HUES64 (cell line): ENCODE measurements at regions not wholly inside any gene's neighbourhood (a gene's known extent, or its start where the extent isn't known, plus 50 kb on each side); places are given as distances from the start of the nearest gene placed in this dataset.

Experiments
- H3K27ac ChIP-seq: 2 replicates; pipeline ENCODE4 v1.7.0; 2013; ENCODE audit warnings: low read depth, low read length, inconsistent platforms
- H3K27me3 ChIP-seq: 2 replicates; pipeline ENCODE4 v1.6.1; 2013; ENCODE audit warnings: mild to moderate bottlenecking, low read length; ENCODE audit not compliant: insufficient read depth
- H3K36me3 ChIP-seq: 2 replicates; pipeline ENCODE4 v1.6.1; 2013; ENCODE audit warnings: mild to moderate bottlenecking, low read length; ENCODE audit not compliant: insufficient read depth
- H3K4me1 ChIP-seq: 2 replicates; pipeline ENCODE4 v1.6.1; 2013; ENCODE audit warnings: mild to moderate bottlenecking, low read length, moderate library complexity; ENCODE audit not compliant: insufficient read depth
- H3K4me3 ChIP-seq: 2 replicates; pipeline ENCODE4 v1.5.1; 2013; ENCODE audit warnings: mild to moderate bottlenecking, low read length, moderate library complexity
- H3K9ac ChIP-seq: 2 replicates; pipeline ENCODE4 v1.6.1; 2013; ENCODE audit warnings: mild to moderate bottlenecking, low read depth, low read length
- H3K9me3 ChIP-seq: 2 replicates; pipeline ENCODE4 v1.6.1; 2013; ENCODE audit warnings: low read depth, low read length; ENCODE audit not compliant: insufficient read depth
- WGBS: fragments of 150-250, 120-280 bp; methylation state at CpG from one replicate; pipeline ENCODE4 v1.1.7; 2013; ENCODE audit warnings: missing lambda C conversion rate; 5-methylcytosine and 5-hydroxymethylcytosine counted together

GRCh38 chr4:66647476-66647875 lies 897.8 kb downstream of the CENPC start:
- Histone ChIP-seq H3K9ac (no peak overlapping the region), H3K36me3 (no peaks in the 10 kb centered on the region), H3K27me3 (no peaks in the 10 kb centered on the region), H3K9me3 (no peaks in the 10 kb centered on the region), H3K4me1 (0 out of 2 replicates have a peak, but pooled peaks cover 6% of the 10 kb centered on the region), H3K27ac (no peak overlapping the region), H3K4me3 (no peak overlapping the region)

- H3K36me3 ChIP-seq = no peaks in the 10 kb centered on the region
- no peaks in the 10 kb centered on the region for H3K27me3 ChIP-seq
- no peak overlapping the region for H3K27ac ChIP-seq
- H3K9ac ChIP-seq = no peak overlapping the region
- no peak overlapping the region for H3K4me3 ChIP-seq
- WGBS = 84% methylated on average over 4 of the region's 5 CpGs
- H3K4me1 ChIP-seq = peaks cover 10% of the 10 kb centered on the region; the same call in 1 of the 2 replicates
- no peaks in the 10 kb centered on the region for H3K9me3 ChIP-seq
Measured at GRCh38 chr4:66640233-66640990, 904.9 kb downstream of the CENPC start.

- H3K9ac ChIP-seq = no peak overlapping the region
- H3K36me3 ChIP-seq = no peaks in the 10 kb centered on the region
- H3K4me3 ChIP-seq = no peak overlapping the region
- H3K27me3 ChIP-seq = no peaks in the 10 kb centered on the region
- no peaks in the 10 kb centered on the region for H3K9me3 ChIP-seq
- H3K4me1 ChIP-seq = peaks cover 8% of the 10 kb centered on the region; the same call in 1 of the 2 replicates
- no peak overlapping the region for H3K27ac ChIP-seq
Measured at GRCh38 chr4:66639361-66639760, 905.9 kb downstream of the CENPC start.

- H3K27ac ChIP-seq = no peak overlapping the region
- H3K9me3 ChIP-seq = no peaks in the 10 kb centered on the region
- 48% methylated on average over 2 of the region's 2 CpGs for WGBS
- H3K4me3 ChIP-seq = no peak overlapping the region
- H3K27me3 ChIP-seq = no peaks in the 10 kb centered on the region
- no peak overlapping the region for H3K9ac ChIP-seq
- peaks cover 4% of the 10 kb centered on the region; the same call in 1 of the 2 replicates for H3K4me1 ChIP-seq
- no peaks in the 10 kb centered on the region for H3K36me3 ChIP-seq
Measured at GRCh38 chr4:66636349-66636748, 909.0 kb downstream of the CENPC start.

GRCh38 chr4:66633477-66633876 lies 911.8 kb downstream of the CENPC start:
- Histone ChIP-seq H3K4me1 (no peaks in the 10 kb centered on the region), H3K27me3 (no peaks in the 10 kb centered on the region), H3K9ac (no peak overlapping the region), H3K27ac (no peak overlapping the region), H3K36me3 (no peaks in the 10 kb centered on the region), H3K9me3 (no peaks in the 10 kb centered on the region), H3K4me3 (no peak overlapping the region)
- no CpG with 5 or more reads among the region's 2 CpGs for WGBS

GRCh38 chr4:66629927-66630326 lies 915.4 kb downstream of the CENPC start:
- Histone ChIP-seq H3K4me1 (no peaks in the 10 kb centered on the region), H3K27ac (no peak overlapping the region), H3K27me3 (no peaks in the 10 kb centered on the region), H3K9ac (no peak overlapping the region), H3K9me3 (no peaks in the 10 kb centered on the region), H3K36me3 (no peaks in the 10 kb centered on the region), H3K4me3 (no peak overlapping the region)

GRCh38 chr4:66628146-66628545 lies 917.2 kb downstream of the CENPC start:
- H3K36me3 ChIP-seq = no peaks in the 10 kb centered on the region

GRCh38 chr4:66625480-66625879 lies 919.8 kb downstream of the CENPC start:
- no peaks in the 10 kb centered on the region for H3K4me1 ChIP-seq
- H3K9ac ChIP-seq = no peak overlapping the region
- no peaks in the 10 kb centered on the region for H3K27me3 ChIP-seq
- no peaks in the 10 kb centered on the region for H3K36me3 ChIP-seq
- H3K27ac ChIP-seq = no peak overlapping the region
- H3K4me3 ChIP-seq = no peak overlapping the region
- 98% methylated on average over 4 of the region's 5 CpGs for WGBS
- no peaks in the 10 kb centered on the region for H3K9me3 ChIP-seq

More at GRCh38 chr4:66628146-66628545, 917.2 kb downstream of the CENPC start:
- Histone ChIP-seq H3K9ac (no peak overlapping the region), H3K27ac (no peak overlapping the region), H3K4me3 (no peak overlapping the region), H3K27me3 (no peaks in the 10 kb centered on the region), H3K9me3 (no peaks in the 10 kb centered on the region), H3K4me1 (no peaks in the 10 kb centered on the region)
- 100% methylated on average over 1 of the region's 3 CpGs for WGBS

- H3K4me1 ChIP-seq = no peaks in the 10 kb centered on the region
- no peak overlapping the region for H3K27ac ChIP-seq
- 0 out of 2 replicates have a peak, but pooled peaks cover 7% of the 10 kb centered on the region for H3K9me3 ChIP-seq
- no peak overlapping the region for H3K4me3 ChIP-seq
- no peaks in the 10 kb centered on the region for H3K36me3 ChIP-seq
- H3K27me3 ChIP-seq = no peaks in the 10 kb centered on the region
- 94% methylated on average over 2 of the region's 2 CpGs for WGBS
- H3K9ac ChIP-seq = no peak overlapping the region
Measured at GRCh38 chr4:66613591-66613990, 931.7 kb downstream of the CENPC start.

- Histone ChIP-seq H3K4me3 (no peak overlapping the region), H3K36me3 (no peaks in the 10 kb centered on the region), H3K27me3 (no peaks in the 10 kb centered on the region), H3K9me3 (no peaks in the 10 kb centered on the region), H3K4me1 (peaks cover 14% of the 10 kb centered on the region; the same call in 1 of the 2 replicates), H3K27ac (no peak overlapping the region), H3K9ac (no peak overlapping the region)
- WGBS = 93% methylated on average over 2 of the region's 2 CpGs
Measured at GRCh38 chr4:66609014-66609413, 936.3 kb downstream of the CENPC start.

GRCh38 chr4:66606908-66607307 lies 936.6 kb upstream of the EPHA5 start:
- H3K9ac ChIP-seq = no peak overlapping the region
- H3K36me3 ChIP-seq = no peaks in the 10 kb centered on the region
- H3K27ac ChIP-seq = 0 out of 2 replicates have a peak overlapping the region, but pooled peaks have one; percentile 53
- no peaks in the 10 kb centered on the region for H3K27me3 ChIP-seq
- H3K4me3 ChIP-seq = no peak overlapping the region
- no peaks in the 10 kb centered on the region for H3K9me3 ChIP-seq
- H3K4me1 ChIP-seq = peaks cover 14% of the 10 kb centered on the region; the same call in 1 of the 2 replicates

- no peak overlapping the region for H3K27ac ChIP-seq
- no peaks in the 10 kb centered on the region for H3K27me3 ChIP-seq
- H3K4me1 ChIP-seq = peaks cover 14% of the 10 kb centered on the region; the same call in 1 of the 2 replicates
- no peaks in the 10 kb centered on the region for H3K9me3 ChIP-seq
- H3K36me3 ChIP-seq = no peaks in the 10 kb centered on the region
- H3K9ac ChIP-seq = no peak overlapping the region
- H3K4me3 ChIP-seq = no peak overlapping the region
Measured at GRCh38 chr4:66606215-66606614, 935.9 kb upstream of the EPHA5 start.
